ENCODE measurements at regions not wholly inside any gene's neighbourhood (a gene's known extent, or its start where the extent isn't known, plus 50 kb on each side); places are given as distances from the start of the nearest gene placed in this dataset.

DNA sequence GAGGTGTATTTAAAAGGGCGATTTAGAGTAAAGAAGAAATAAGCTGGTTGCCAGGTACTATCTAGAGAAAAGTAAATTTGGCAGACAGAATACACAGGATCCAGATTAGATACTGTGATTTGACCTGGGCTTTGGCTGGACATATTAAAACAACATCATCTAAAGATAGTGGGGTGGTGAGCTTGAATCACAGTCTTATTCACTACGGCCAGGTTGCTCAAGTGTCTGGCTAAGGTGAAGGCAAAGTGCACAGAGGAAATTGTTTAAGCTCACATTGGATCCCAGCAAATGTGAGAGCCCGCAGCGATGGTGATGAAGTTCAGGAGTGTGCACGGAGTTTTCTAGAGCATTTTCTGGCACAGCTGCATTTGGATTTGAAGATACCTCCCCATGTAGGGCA is 398.2 kb upstream of the MEF2C start:
- TF ChIP-seq, protein P1, sequence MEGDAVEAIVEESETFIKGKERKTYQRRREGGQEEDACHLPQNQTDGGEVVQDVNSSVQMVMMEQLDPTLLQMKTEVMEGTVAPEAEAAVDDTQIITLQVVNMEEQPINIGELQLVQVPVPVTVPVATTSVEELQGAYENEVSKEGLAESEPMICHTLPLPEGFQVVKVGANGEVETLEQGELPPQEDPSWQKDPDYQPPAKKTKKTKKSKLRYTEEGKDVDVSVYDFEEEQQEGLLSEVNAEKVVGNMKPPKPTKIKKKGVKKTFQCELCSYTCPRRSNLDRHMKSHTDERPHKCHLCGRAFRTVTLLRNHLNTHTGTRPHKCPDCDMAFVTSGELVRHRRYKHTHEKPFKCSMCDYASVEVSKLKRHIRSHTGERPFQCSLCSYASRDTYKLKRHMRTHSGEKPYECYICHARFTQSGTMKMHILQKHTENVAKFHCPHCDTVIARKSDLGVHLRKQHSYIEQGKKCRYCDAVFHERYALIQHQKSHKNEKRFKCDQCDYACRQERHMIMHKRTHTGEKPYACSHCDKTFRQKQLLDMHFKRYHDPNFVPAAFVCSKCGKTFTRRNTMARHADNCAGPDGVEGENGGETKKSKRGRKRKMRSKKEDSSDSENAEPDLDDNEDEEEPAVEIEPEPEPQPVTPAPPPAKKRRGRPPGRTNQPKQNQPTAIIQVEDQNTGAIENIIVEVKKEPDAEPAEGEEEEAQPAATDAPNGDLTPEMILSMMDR (IDR thresholded peaks at IDR 0.05): no peak
- TF ChIP-seq POLR2A (IDR thresholded peaks at IDR 0.05): no peak
